Osteocyte (in vitro differentiated cells): ENCODE measurements at regions not wholly inside any gene's neighbourhood (a gene's known extent, or its start where the extent isn't known, plus 50 kb on each side); places are given as distances from the start of the nearest gene placed in this dataset.

ENCODE experiments used
- DNase-seq: peaks from one replicate; pipeline ENCODE4 v3.0.0; 2021; ENCODE audit warnings: mixed read lengths; ENCODE audit not compliant: unreplicated experiment; ENCODE audit errors: extremely low spot score
- H3K27ac Mint-ChIP-seq: one replicate; pipeline ENCODE4 v1.8.0; 2021; ENCODE audit warnings: mild to moderate bottlenecking, mixed read lengths; ENCODE audit not compliant: unreplicated experiment
- H3K27me3 Mint-ChIP-seq: one replicate; pipeline ENCODE4 v1.8.0; 2021; ENCODE audit warnings: mixed read lengths; ENCODE audit not compliant: unreplicated experiment
- H3K36me3 Mint-ChIP-seq: one replicate; pipeline ENCODE4 v1.8.0; 2021; ENCODE audit warnings: mixed read lengths; ENCODE audit not compliant: unreplicated experiment
- H3K4me1 Mint-ChIP-seq: one replicate; pipeline ENCODE4 v1.8.0; 2021; ENCODE audit warnings: mixed read lengths; ENCODE audit not compliant: unreplicated experiment
- H3K4me3 Mint-ChIP-seq: one replicate; pipeline ENCODE4 v1.8.0; 2021; ENCODE audit warnings: mild to moderate bottlenecking, moderate library complexity, mixed read lengths; ENCODE audit not compliant: unreplicated experiment
- H3K9me3 Mint-ChIP-seq: one replicate; pipeline ENCODE4 v1.8.0; 2021; ENCODE audit warnings: mixed read lengths; ENCODE audit not compliant: unreplicated experiment
- TF ChIP-seq, protein P1 (sequence below): fragments of 200-600 bp; sonication (generic); IDR thresholded peaks from 2 replicates; pipeline ENCODE4 v1.5.0; 2021; ENCODE audit warnings: antibody characterized with exemption, mild to moderate bottlenecking, moderate library complexity

DNA sequence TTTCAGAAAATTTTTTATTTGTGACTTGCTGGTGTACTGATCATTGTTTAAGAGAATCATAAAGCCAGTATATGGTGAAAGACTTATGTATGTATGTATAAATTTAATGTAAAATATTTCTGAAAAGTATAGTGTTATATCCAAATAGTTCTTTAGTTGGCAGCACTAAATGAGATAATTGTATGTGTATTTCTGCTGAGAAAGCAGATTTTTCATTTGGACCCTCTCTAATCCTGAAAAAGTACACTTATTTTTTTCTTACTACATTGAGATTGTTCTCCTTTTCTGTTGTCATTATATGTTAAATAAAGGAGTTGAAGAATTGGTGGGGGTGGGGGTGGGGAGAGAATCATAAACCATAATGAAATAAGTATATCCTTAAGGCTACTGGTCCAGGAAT, 324.9 kb upstream of the SUCLG2 start:
- H3K4me3 Mint-ChIP-seq = no peak overlapping the region
- DNase-seq = no peak
- no peaks in the 10 kb centered on the region for H3K4me1 Mint-ChIP-seq
- TF ChIP-seq, protein P1, sequence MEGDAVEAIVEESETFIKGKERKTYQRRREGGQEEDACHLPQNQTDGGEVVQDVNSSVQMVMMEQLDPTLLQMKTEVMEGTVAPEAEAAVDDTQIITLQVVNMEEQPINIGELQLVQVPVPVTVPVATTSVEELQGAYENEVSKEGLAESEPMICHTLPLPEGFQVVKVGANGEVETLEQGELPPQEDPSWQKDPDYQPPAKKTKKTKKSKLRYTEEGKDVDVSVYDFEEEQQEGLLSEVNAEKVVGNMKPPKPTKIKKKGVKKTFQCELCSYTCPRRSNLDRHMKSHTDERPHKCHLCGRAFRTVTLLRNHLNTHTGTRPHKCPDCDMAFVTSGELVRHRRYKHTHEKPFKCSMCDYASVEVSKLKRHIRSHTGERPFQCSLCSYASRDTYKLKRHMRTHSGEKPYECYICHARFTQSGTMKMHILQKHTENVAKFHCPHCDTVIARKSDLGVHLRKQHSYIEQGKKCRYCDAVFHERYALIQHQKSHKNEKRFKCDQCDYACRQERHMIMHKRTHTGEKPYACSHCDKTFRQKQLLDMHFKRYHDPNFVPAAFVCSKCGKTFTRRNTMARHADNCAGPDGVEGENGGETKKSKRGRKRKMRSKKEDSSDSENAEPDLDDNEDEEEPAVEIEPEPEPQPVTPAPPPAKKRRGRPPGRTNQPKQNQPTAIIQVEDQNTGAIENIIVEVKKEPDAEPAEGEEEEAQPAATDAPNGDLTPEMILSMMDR = no peak
- H3K9me3 Mint-ChIP-seq = no peaks in the 10 kb centered on the region
- no peak overlapping the region for H3K27ac Mint-ChIP-seq
- no peaks in the 10 kb centered on the region for H3K36me3 Mint-ChIP-seq
- H3K27me3 Mint-ChIP-seq = no peaks in the 10 kb centered on the region

DNA sequence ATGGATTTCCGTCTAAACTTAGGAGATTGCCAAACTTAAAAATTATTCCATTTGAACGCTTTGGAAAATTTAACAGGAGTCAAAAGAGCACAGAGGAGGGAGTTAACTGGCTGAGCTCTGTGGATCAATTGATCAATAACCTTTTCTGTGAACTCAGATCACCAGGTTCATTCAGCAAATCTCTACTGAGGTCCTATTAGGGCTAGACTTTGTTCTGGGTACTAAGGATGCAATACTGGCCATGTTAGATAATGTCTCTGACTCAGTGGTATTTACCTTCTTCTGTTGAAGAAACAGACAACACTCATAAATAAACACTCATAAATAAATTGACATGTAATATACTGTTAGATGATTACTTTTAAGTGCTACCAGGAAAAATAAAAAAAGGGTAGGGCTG, 323.4 kb upstream of the SUCLG2 start:
- TF ChIP-seq, protein P1 = no peak
- no peak overlapping the region for H3K27ac Mint-ChIP-seq
- H3K4me1 Mint-ChIP-seq = no peaks in the 10 kb centered on the region
- H3K4me3 Mint-ChIP-seq = no peak overlapping the region
- H3K9me3 Mint-ChIP-seq = no peaks in the 10 kb centered on the region
- no peaks in the 10 kb centered on the region for H3K27me3 Mint-ChIP-seq
- DNase-seq = no peak
- no peaks in the 10 kb centered on the region for H3K36me3 Mint-ChIP-seq

DNA sequence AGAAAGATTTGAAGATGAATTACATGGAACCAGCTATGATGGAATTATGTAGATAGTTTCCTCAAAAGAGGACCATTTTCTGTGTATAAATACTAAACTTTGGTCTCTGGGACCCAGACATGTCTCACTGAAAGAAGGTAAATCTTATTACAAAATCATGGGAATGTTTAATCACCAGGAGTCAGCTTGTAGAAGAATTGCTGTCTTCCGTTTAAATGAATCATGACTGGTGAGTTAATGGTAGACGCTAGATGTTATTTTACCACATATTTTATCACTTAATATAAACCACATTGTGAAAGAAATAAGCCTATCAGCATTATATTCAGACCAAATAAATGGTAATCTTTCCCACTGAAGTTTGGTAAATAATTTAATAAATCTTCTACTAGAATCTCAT, 322.3 kb upstream of the SUCLG2 start:
- no peak for DNase-seq
- TF ChIP-seq, protein P1 = no peak
- no peaks in the 10 kb centered on the region for H3K36me3 Mint-ChIP-seq
- no peaks in the 10 kb centered on the region for H3K27me3 Mint-ChIP-seq
- no peak overlapping the region for H3K4me3 Mint-ChIP-seq
- no peaks in the 10 kb centered on the region for H3K9me3 Mint-ChIP-seq
- no peak overlapping the region for H3K27ac Mint-ChIP-seq
- no peaks in the 10 kb centered on the region for H3K4me1 Mint-ChIP-seq

DNA sequence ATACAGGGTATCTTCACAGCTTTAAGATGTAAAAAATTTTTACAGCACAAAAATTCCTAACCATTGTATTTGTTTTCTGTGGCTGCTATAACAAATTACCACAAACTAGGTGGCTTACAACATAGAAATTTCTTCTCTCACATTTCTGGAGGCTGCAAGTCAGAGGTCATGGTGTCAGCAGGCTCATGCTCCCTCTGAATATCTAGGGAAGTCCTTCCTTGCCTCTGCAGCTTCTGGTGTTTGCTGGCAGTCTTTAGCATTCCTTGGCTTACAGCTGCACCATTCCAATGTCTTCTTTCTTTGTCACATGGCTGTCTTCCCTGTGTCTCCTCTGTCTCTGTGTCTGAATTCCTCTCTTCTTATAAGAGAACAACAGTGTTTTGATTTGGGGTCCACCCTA, 310.2 kb upstream of the SUCLG2 start:
- TF ChIP-seq, protein P1 = no peak
- H3K4me1 Mint-ChIP-seq = no peaks in the 10 kb centered on the region
- peaks cover 2% of the 10 kb centered on the region for H3K27me3 Mint-ChIP-seq
- no peak overlapping the region for H3K4me3 Mint-ChIP-seq
- H3K27ac Mint-ChIP-seq = no peak overlapping the region
- H3K9me3 Mint-ChIP-seq = peaks cover 13% of the 10 kb centered on the region
- no peaks in the 10 kb centered on the region for H3K36me3 Mint-ChIP-seq
- DNase-seq = no peak

DNA sequence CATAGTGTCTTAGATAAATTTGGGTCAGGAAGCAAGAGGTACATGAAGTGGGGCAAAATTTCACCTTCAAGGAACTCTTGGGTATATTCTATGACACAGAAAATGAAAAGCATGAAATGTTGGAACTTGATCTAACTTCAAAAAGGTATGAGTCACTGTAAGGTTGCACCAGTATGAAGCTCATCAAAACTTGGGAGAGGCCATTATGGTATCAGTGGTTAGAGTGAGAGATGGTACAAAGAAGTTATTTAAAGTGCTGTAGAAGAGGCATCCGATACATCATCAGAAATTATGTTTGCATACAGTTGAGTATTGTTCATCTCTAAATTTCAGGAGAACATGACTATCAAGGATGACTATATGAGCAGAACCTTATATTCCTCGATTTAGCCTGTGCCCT, 302.9 kb upstream of the SUCLG2 start:
- Mint-ChIP-seq H3K4me1 (no peaks in the 10 kb centered on the region), H3K9me3 (peaks cover 21% of the 10 kb centered on the region)
- TF ChIP-seq, protein P1 = no peak

More for the DNA sequence above, 302.9 kb upstream of the SUCLG2 start:
- Mint-ChIP-seq H3K4me3 (no peak overlapping the region), H3K36me3 (no peaks in the 10 kb centered on the region), H3K27me3 (peaks cover 2% of the 10 kb centered on the region), H3K27ac (no peak overlapping the region)
- no peak for DNase-seq
